Skin of body (tissue), 1 donor: ENCODE measurements at regions not wholly inside any gene's neighbourhood (a gene's known extent, or its start where the extent isn't known, plus 50 kb on each side); places are given as distances from the start of the nearest gene placed in this dataset.

Experiments used
- DNase-seq: peaks from one replicate; lab custom pipeline; 2025; lab: John Stamatoyannopoulos, UW

DNA sequence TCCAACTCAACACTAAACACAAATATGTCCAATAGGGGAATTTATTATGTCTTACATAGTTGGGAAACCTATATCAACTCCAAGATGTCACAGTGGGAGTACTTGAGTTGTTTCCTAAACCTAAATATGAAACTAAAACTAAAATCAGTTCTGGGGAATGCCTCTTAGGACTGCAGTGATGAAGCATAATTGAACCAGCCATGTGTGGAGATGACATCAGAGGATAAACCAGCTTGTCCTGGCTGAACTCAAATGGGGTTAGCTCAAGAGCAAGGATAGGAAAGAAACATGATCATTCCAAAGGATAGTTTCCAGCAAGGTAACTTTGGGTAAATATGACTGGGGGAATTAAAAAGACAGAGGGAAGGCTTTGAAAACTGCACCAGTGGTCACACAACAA lies 88.9 kb upstream of the PLPPR1 start:
- no peak for DNase-seq

DNA sequence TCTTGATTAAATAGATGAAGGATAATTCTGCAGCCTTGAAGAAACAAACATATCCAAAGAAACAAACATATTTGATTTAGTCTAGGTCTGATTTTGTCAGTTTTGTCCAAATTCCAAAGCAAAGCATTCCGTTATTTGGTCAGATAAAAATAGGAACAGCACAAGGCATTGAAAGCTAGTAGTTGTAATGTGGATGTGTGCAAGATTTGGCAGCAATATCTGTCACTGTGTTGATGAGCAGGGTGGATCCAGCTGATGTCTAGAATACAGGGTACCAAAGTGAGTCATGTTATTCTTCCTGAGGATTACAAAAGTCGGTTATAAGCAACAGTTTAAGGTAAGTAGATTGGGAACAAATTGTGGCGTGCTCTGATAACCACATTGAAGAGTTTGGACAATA lies 69.3 kb upstream of the PLPPR1 start:
- DNase-seq, result no peak
